Chondrocyte (in vitro differentiated cells): ENCODE measurements at regions not wholly inside any gene's neighbourhood (a gene's known extent, or its start where the extent isn't known, plus 50 kb on each side); places are given as distances from the start of the nearest gene placed in this dataset.

Source experiments
- DNase-seq: peaks from one replicate; pipeline ENCODE4 v3.0.0; 2021; ENCODE audit warnings: mixed read lengths, low spot score
- H3K27ac Mint-ChIP-seq: one replicate; pipeline ENCODE4 v1.8.0; 2021; ENCODE audit warnings: mild to moderate bottlenecking, moderate library complexity, mixed read lengths; ENCODE audit not compliant: unreplicated experiment
- H3K27me3 Mint-ChIP-seq: 2 replicates; pipeline ENCODE4 v1.8.0; 2021; ENCODE audit warnings: low read depth, mixed read lengths
- H3K36me3 Mint-ChIP-seq: 2 replicates; pipeline ENCODE4 v1.8.0; 2021; ENCODE audit warnings: low read depth, mixed read lengths
- H3K4me1 Mint-ChIP-seq: 2 replicates; pipeline ENCODE4 v1.8.0; 2021; ENCODE audit warnings: low read depth, mild to moderate bottlenecking, mixed read lengths
- H3K4me3 Mint-ChIP-seq: one replicate; pipeline ENCODE4 v1.8.0; 2021; ENCODE audit warnings: mild to moderate bottlenecking, moderate library complexity, mixed read lengths; ENCODE audit not compliant: unreplicated experiment
- H3K9me3 Mint-ChIP-seq: 2 replicates; pipeline ENCODE4 v1.8.0; 2021; ENCODE audit warnings: low read depth, mixed read lengths
- CTCF ChIP-seq: fragments of 200-600 bp; sonication (generic); IDR thresholded peaks from 2 replicates; pipeline ENCODE4 v1.5.0; 2021; ENCODE audit warnings: antibody characterized with exemption, mild to moderate bottlenecking, moderate library complexity

GRCh38 chr13:27691207-27691606, 69.5 kb downstream of the POLR1D start:
- Mint-ChIP-seq H3K27ac (no peak overlapping the region), H3K9me3 (peaks cover 33% of the 10 kb centered on the region), H3K4me3 (no peak overlapping the region), H3K27me3 (peaks cover 9% of the 10 kb centered on the region), H3K4me1 (no peaks in the 10 kb centered on the region), H3K36me3 (no peaks in the 10 kb centered on the region)
- DNase-seq: no peak
- no peak for TF ChIP-seq CTCF

GRCh38 chr13:27696731-27697130, 75.0 kb downstream of the POLR1D start:
- no peaks in the 10 kb centered on the region for H3K36me3 Mint-ChIP-seq

GRCh38 chr13:27699952-27700351, 78.3 kb downstream of the POLR1D start:
- Mint-ChIP-seq H3K9me3 (peaks cover 26% of the 10 kb centered on the region), H3K4me3 (no peak overlapping the region), H3K27ac (no peak overlapping the region), H3K27me3 (peaks cover 29% of the 10 kb centered on the region), H3K4me1 (no peaks in the 10 kb centered on the region), H3K36me3 (peaks cover 5% of the 10 kb centered on the region)
- no peak for TF ChIP-seq CTCF
- DNase-seq: no peak

More at GRCh38 chr13:27696731-27697130, 75.0 kb downstream of the POLR1D start:
- Mint-ChIP-seq H3K9me3 (peaks cover 17% of the 10 kb centered on the region), H3K27ac (no peak overlapping the region), H3K4me3 (no peak overlapping the region), H3K4me1 (no peaks in the 10 kb centered on the region), H3K27me3 (peaks cover 22% of the 10 kb centered on the region)
- no peak for TF ChIP-seq CTCF
- DNase-seq: no peak

GRCh38 chr13:27704681-27705080, 83.0 kb downstream of the POLR1D start:
- Mint-ChIP-seq H3K36me3 (peaks cover 5% of the 10 kb centered on the region), H3K27ac (no peak overlapping the region), H3K9me3 (peaks cover 27% of the 10 kb centered on the region), H3K4me3 (no peak overlapping the region), H3K27me3 (peaks cover 35% of the 10 kb centered on the region), H3K4me1 (no peaks in the 10 kb centered on the region)
- TF ChIP-seq CTCF: no peak
- DNase-seq: no peak

- H3K4me3 Mint-ChIP-seq: no peak overlapping the region
- H3K36me3 Mint-ChIP-seq: peaks cover 3% of the 10 kb centered on the region
- no peak for DNase-seq
- peaks cover 29% of the 10 kb centered on the region for H3K27me3 Mint-ChIP-seq
- no peaks in the 10 kb centered on the region for H3K4me1 Mint-ChIP-seq
- H3K9me3 Mint-ChIP-seq: peaks cover 16% of the 10 kb centered on the region
- no peak for TF ChIP-seq CTCF
- no peak overlapping the region for H3K27ac Mint-ChIP-seq
Measured at GRCh38 chr13:27708325-27708724, 84.0 kb upstream of the GSX1 start.
